HG03571 (cell line): ENCODE measurements at regions not wholly inside any gene's neighbourhood (a gene's known extent, or its start where the extent isn't known, plus 50 kb on each side); places are given as distances from the start of the nearest gene placed in this dataset.

ENCODE experiments used
- ATAC-seq: cut with Tn5 transposase; IDR thresholded peaks from one replicate; pipeline ENCODE4 v1.9.1; 2021; ENCODE audit not compliant: unreplicated experiment

DNA sequence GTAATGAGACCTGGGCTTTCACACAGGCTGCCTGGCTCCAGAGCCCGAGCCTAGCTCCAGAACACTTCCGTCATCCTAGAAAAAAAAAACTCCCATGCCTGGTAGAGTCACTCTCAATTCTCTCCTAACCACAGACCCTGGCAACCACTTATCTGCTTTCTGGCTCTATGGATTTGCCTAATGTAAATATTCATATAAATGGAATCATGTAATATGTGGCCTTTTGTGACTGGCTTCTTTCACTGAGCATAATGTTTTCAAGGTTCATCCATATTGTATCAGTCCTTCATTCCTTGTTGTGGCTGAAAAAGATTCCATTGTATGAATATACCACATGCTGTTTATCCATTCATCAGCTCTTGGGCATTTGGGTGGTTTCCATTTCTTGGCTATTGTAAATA lies 167.7 kb upstream of the MKLN1 start:
- no peak for ATAC-seq

GRCh38 chr7:131161103-131161502 lies 166.6 kb upstream of the MKLN1 start:
- ATAC-seq, result no peak

GRCh38 chr7:131164025-131164925 lies 163.4 kb upstream of the MKLN1 start:
- ATAC-seq, result no peak

DNA sequence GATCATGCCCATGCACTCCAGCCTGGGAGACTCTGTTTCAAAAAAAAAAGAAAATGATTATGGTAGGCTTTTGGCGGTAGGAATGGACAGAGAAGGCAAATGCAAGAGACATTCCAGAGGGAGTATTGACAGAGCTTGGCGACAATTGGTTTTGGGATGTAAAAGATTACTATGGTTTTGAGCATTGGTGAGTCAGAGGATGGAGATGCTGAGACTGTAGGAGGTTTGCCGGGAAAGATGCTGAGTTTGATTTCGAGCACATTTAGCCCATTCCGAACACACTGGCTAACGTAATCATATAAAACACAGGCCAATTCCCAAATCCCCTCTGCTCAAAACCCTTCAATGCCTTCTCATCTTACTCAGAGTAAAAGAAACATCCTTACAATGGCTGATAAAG lies 161.6 kb upstream of the MKLN1 start:
- ATAC-seq, result no peak

DNA sequence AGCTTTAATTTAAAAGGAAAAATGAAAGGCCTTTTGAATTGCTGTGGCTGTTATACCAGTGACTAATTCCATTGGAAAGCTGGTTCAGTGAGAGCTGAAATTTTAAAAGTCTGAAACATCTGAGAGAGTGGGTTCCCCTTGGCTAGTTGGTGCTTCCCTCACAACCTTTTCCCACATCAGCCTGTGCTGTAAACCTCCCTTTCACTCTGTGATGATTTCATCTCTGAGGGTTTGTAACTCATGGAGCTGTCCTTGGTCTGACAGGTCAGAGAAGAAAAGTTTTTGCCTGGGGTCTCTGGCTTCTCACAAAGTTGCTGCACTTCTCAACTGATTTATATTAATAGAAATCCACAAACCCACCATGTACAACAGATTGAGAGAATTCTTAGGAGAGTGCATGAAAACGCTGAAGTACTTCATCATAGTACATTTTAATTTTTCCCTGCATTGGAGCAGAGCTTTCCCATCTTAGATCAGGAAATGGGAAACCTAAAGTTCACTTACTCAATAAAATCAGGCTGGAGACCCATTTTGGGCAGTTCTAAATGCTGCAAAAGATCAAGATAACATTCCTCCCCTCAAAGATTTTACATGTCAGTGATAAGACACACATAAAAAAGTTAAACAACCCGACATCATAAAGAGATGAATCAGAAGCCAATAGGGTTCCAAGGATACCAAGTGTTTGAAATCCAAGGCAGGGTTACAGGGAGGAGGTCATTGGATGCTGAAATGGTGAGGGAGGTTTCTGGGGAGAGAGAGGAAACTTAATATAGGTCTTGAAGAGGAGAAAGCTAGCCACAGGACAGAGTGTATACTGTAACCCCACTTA lies 157.0 kb upstream of the MKLN1 start:
- ATAC-seq, result no peak

DNA sequence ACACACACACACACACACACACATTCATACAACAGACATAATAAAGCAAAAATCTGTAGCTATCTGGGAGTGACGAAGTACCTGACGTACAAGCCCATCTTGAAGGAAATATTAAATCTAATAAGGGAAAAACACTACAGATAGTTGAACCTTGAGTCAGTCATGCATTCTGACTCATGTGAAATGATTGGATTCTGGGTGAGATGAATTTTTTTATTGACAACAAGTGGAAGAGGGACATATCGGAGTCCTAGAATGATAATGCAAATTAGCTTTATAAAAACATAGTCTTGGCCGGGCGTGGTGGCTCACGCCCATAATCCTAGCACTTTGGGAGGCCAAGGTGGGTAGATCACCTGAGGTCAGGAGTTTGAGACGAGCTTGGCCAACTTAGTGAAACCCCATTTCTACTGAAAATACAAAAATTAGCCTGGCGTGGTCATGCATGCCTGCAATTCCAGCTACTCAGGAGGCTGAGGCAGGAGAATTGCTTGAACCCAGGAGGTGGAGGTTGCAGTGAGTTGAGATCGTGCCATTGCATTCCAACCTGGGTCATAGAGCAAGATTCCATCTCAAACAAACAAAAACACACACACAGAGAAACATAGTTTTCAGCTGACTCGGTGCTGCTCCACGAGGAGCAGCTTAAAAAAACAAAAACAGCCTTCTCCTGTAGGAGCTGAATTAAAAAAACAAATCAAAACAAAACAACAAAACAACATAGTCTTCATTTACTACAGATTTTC lies 154.4 kb upstream of the MKLN1 start:
- no peak for ATAC-seq

- ATAC-seq, result no peak
Observed at GRCh38 chr7:131174391-131174790, 153.3 kb upstream of the MKLN1 start.

- no peak for ATAC-seq
Observed at GRCh38 chr7:131174855-131175254, 152.8 kb upstream of the MKLN1 start.

DNA sequence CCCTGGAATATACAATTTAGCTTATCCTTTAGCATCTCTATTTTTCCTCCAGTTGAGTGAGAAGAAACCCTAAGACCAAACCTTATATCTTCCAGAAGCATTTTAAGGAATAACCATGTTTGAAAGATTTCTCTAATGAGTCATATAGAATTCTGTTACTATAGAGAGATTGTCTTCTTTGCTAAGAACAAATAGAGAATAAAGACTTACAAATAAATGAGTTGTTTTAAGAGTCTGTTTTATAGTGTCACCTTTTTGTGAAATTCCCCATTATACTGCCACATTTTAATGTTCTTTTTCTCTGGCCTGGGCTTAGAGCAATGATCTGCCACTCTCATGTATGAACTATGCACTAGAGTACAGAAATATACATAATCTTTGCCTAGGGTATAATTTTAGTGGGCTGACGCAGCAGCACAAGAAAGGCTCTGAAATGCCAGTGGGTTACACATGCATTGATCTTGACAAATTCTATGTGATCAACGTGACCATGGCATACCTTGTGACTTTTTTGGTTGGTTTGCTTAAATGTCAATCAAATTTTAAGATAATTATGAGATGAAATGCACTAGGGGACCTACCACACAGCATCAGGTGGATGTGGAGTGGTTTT lies 145.1 kb upstream of the MKLN1 start:
- no peak for ATAC-seq

- no peak for ATAC-seq
Observed at GRCh38 chr7:131183072-131183471, 144.6 kb upstream of the MKLN1 start.

DNA sequence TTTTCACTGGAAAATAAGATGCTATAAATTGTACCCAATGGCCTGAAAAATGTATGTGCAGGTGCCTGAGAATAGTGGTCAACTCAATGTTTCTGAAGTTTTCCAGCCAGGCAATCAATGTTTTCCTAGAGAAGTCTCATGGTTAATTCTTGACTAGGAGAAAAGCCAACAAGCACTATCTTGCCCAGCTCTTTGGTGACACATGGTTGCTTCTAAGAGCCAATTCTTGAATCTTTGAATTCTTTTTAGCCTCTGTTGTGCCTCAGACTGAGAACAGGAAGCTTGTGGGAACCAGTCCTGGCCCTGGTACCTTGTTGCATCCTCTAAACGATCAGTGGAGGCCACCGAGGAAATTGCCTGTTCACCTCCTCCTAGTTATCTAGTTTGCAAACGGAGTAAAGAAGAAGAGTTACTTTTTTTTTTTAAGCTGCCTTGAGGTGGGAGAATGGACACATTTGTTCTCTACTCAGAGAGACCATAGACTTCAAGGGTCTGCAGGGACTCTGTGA lies 144.0 kb upstream of the MKLN1 start:
- no peak for ATAC-seq

DNA sequence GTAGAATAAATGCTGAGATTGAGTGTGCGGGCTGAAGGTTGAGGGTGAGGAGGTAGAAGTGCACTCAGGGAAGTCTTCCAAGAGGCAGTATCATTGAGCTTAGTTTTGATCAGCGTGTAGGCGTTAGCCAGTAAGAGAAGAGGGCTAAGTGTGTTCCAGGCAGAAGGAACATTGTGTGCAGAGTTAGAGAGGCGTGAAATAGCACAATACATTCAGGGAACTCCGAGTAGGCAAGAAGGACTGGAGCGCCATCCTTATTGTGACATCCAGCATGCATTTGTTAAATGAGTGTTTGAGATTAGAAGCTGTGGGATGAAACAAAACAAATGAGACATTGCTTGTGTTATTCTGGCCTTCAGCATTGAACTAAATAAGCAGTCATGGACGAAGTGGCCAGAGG lies 140.9 kb upstream of the MKLN1 start:
- no peak for ATAC-seq

DNA sequence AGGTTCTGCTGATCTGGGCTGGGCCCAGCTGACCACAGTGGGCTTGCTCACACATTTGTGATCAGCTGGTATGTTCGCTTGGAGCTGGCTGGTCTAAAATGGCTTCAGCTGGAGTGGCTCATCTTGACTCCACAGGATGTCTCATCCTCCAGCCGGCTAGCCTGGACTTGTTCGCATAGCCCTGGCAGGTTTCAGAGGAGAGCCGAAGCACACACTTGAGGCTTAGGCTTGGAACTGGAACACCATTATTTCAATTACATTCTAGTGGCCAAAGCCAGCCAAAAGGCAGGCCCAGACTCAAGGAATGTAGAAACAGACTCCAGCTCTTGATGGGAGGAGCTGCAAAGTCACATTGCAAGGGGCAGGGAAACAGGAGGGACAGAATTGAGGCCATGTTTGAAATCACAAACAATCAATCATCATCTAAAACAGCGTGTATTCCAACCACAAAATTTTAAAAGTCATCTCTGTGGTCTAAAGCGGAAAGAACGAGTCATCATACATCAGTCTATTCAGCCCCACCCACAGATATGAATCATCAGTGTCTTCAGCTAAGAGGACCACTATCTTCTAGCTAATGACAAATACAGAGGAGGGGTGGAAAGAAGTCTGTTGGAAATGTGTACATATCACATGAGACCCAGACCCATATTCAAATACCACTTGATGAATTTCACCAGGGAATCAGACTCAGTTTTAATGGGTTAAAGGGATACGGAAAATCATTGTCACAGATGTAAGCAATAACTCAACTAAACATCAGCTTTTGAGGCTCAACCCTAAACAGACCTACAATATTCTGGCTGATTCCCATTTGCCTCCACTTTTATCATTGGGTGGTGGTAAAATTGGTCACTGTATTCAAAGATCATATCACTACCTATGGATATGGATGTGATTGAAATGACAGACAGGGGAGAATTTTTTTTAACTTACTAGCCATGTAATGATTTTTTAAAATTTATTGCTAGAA lies 139.0 kb upstream of the MKLN1 start:
- ATAC-seq, result no peak

DNA sequence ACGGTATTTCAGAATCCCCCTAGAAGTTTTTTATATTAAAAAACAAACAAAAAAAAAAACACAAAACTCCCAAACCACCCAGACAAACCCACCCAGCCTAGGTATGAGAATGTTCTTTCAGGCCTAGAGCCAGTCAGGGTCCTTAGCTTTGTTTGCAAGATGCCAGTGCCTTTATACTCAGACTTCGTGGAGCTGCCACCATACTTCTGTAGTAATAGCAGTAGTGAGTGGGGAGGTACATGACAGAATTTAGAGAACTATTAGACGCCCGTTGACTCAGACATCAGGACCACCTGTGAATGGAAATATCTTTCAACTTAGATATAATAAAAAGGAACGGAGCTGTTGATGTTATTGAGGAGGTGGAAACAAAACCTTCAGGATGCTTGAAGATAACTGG lies 138.2 kb upstream of the MKLN1 start:
- ATAC-seq, result no peak

- no peak for ATAC-seq
Observed at GRCh38 chr7:131190146-131190545, 137.5 kb upstream of the MKLN1 start.

DNA sequence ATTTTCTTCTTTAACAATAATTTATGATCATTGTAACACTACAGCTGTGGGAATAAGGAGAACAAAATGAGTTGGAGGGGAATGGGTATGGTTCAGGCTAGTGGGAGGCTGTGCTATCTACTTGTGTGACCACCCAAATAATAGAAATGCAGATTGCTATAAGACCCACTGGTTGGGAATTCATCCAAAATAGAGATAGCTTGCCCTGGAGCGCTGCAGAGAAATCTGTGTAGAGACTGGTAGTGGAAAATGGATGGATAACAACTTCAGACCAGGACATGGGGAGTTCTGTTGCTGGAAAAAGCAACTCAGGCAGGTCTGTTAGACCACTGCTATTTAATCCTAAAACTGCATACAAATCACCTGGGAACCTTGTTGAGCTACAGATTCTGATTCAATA lies 137.1 kb upstream of the MKLN1 start:
- no peak for ATAC-seq

GRCh38 chr7:131194070-131194865 lies 133.4 kb upstream of the MKLN1 start:
- no peak for ATAC-seq

- no peak for ATAC-seq
Observed at GRCh38 chr7:131196803-131197202, 130.9 kb upstream of the MKLN1 start.
